Common myeloid progenitor, CD34-positive (primary cell): ENCODE measurements at regions not wholly inside any gene's neighbourhood (a gene's known extent, or its start where the extent isn't known, plus 50 kb on each side); places are given as distances from the start of the nearest gene placed in this dataset.

Source experiments
- CTCF ChIA-PET: fragments of 350-600 bp; sonication (Branson Sonifier 250); formaldehyde crosslinking; loops from one replicate; lab custom pipeline; 2021; ENCODE audit warnings: antibody characterized with exemption; lab: Charles Lee
- POLR2A ChIA-PET: fragments of 350-600 bp; sonication (Branson Sonifier 250); formaldehyde crosslinking; loops from one replicate; lab custom pipeline; 2021; ENCODE audit warnings: antibody characterized with exemption; lab: Charles Lee
- DNase-seq, 3 donors: peaks; one replicate each; pipeline versions ENCODE4 v3.0.0 to v3.0.0-alpha.2; 2013
- H3K27ac ChIP-seq, 2 experiments: 1 replicate in 1 of 2; 2 replicates in 1 of 2; pipeline ENCODE4 v1.7.0; 2013; ENCODE audit warnings: inconsistent platforms in 2 of 2, low read length in 2 of 2, mild to moderate bottlenecking in 2 of 2, low read depth in 1 of 2, moderate library complexity in 1 of 2; ENCODE audit not compliant: severe bottlenecking in 2 of 2, insufficient read depth in 1 of 2, poor library complexity in 1 of 2
- H3K27me3 ChIP-seq, 5 experiments: replicated peaks in 2 of 5; 1 replicate in 3 of 5; 2 replicates in 2 of 5; pipeline versions ENCODE4 v1.6.1 to v1.7.0; 2013; ENCODE audit warnings: low read length in 4 of 5, mild to moderate bottlenecking in 2 of 5, moderate library complexity in 2 of 5, inconsistent platforms in 1 of 5; ENCODE audit not compliant: insufficient read depth in 5 of 5, control insufficient read depth in 4 of 5
- H3K36me3 ChIP-seq, 4 experiments: 1 replicate in 2 of 4; 2 replicates in 2 of 4; pipeline versions ENCODE4 v1.6.1 to v1.7.0; 2013; ENCODE audit warnings: low read length in 3 of 4, control low read depth in 1 of 4, mild to moderate bottlenecking in 1 of 4; ENCODE audit not compliant: control insufficient read depth in 4 of 4, insufficient read depth in 4 of 4
- H3K4me1 ChIP-seq, 4 experiments: 1 replicate in 3 of 4; 2 replicates in 1 of 4; pipeline versions ENCODE4 v1.6.1 to v1.7.1; 2013; ENCODE audit warnings: low read length in 3 of 4, mild to moderate bottlenecking in 3 of 4, control low read depth in 1 of 4, inconsistent platforms in 1 of 4, moderate library complexity in 1 of 4; ENCODE audit not compliant: control insufficient read depth in 4 of 4, insufficient read depth in 4 of 4; ENCODE audit errors: control extremely low read depth in 1 of 4
- H3K4me3 ChIP-seq, 7 experiments: 1 replicate in 4 of 7; 2 replicates in 3 of 7; pipeline versions ENCODE4 v1.5.1 to v1.7.0; 2013; ENCODE audit warnings: mild to moderate bottlenecking in 7 of 7, low read length in 6 of 7, moderate library complexity in 6 of 7, inconsistent platforms in 2 of 7, low read depth in 2 of 7, control low read depth in 1 of 7; ENCODE audit not compliant: insufficient read depth in 4 of 7, control insufficient read depth in 1 of 7; ENCODE audit errors: extremely low read depth in 1 of 7
- H3K9me3 ChIP-seq, 5 experiments: 1 replicate in 4 of 5; 2 replicates in 1 of 5; pipeline versions ENCODE4 v1.6.1 to v1.7.1; 2013; ENCODE audit warnings: low read length in 4 of 5, mild to moderate bottlenecking in 2 of 5, inconsistent platforms in 1 of 5, low read depth in 1 of 5, moderate library complexity in 1 of 5; ENCODE audit not compliant: control insufficient read depth in 4 of 5, insufficient read depth in 2 of 5; ENCODE audit errors: control extremely low read depth in 1 of 5
- WGBS: methylation state at CpG from one replicate; pipeline ENCODE4 v1.1.5; 2013; ENCODE audit not compliant: insufficient coverage; 5-methylcytosine and 5-hydroxymethylcytosine counted together

- POLR2A ChIA-PET, result no interaction called here
- Histone ChIP-seq H3K27ac (no peak overlapping the region), H3K27me3 (no peaks in the 10 kb centered on the region), H3K4me3 (no peak overlapping the region), H3K36me3 (no peaks in the 10 kb centered on the region), H3K9me3 (no peaks in the 10 kb centered on the region), H3K4me1 (peaks cover 0 to 5% (median 2%) of the 10 kb centered on the region in 4 experiments)
- WGBS, result 97% methylated on average over 4 of the region's 5 CpGs
- CTCF ChIA-PET, result interaction anchor here (1.1 to 1.7 kb wide), 2 partner anchors 10 to 232 kb away, joined by 3 to 5 read pairs; no protein-coding TSS in a partner anchor
- DNase-seq, result no peak
These were observed 97.6 kb downstream of the NUDT12 start for GRCh38 chr5:103464835-103465484.

DNA sequence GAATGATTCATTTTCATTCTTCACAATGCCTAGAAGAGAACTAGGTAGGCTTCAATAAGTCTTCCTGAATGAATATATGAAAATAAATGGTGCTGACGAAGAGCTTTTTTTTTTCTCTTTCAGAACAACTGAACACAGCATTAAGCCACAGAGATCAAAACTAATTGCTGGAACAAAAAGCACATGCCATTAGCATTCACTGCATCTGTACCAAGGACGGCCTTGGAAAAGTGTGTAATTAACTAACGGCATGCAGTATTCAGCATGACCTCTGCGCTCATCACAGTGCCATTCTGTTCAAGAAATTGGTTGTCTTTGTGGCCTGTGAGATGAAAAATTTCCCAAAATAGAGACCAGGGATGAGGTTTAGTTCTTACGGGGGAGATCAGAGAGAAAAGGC is 99.3 kb downstream of the NUDT12 start:
- ChIA-PET CTCF (interaction anchor here (0.9 kb wide), 1 partner anchor 12 kb away, joined by 3 read pairs; no protein-coding TSS in a partner anchor), POLR2A (no interaction called here)
- no peaks in the 10 kb centered on the region for H3K36me3 ChIP-seq
- H3K4me1 ChIP-seq, result peaks cover 0 to 5% (median 2%) of the 10 kb centered on the region in 4 experiments
- no peaks in the 10 kb centered on the region for H3K27me3 ChIP-seq
- H3K9me3 ChIP-seq, result no peaks in the 10 kb centered on the region
- 95% methylated on average over 3 of the region's 5 CpGs for WGBS
- no peak for DNase-seq
- H3K4me3 ChIP-seq, result no peak overlapping the region
- no peak overlapping the region for H3K27ac ChIP-seq

DNA sequence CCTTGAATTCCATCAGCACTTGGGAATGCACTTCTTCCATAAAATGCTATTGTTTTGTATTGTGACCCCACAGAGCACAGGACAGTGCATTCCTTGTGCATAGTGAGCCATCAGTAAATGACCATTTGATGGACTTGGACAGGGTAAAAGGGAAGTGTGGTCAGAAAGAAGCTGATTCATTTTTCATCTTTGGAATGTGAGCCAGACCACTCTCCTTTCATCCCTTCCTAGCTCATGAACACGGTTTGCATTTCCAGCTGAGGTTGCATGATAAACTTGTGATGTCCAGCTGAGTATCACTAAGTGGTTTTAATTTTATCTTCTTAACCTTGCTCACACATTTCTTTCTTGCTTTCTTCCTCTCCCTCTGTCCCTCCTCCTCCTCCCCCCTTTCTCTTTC is 101.3 kb downstream of the NUDT12 start:
- no peak for DNase-seq
- Histone ChIP-seq H3K27me3 (no peaks in the 10 kb centered on the region), H3K4me3 (no peak overlapping the region), H3K36me3 (no peaks in the 10 kb centered on the region), H3K9me3 (no peaks in the 10 kb centered on the region), H3K4me1 (peaks cover 0 to 5% (median 2%) of the 10 kb centered on the region in 4 experiments), H3K27ac (no peak overlapping the region)
- POLR2A ChIA-PET, result no interaction called here
- WGBS, result no CpG with 5 or more reads among the region's 1 CpG
- CTCF ChIA-PET, result no interaction called here

- no peak overlapping the region for H3K4me3 ChIP-seq
- no peak for DNase-seq
- H3K4me1 ChIP-seq, result peaks cover 0 to 5% (median 2%) of the 10 kb centered on the region in 4 experiments
- ChIA-PET POLR2A (interaction anchor here (0.6 kb wide), 1 partner anchor 14 kb away, joined by 4 read pairs; no protein-coding TSS in a partner anchor), CTCF (interaction anchor here (1.0 kb wide), 1 partner anchor 12 kb away, joined by 3 read pairs; no protein-coding TSS in a partner anchor)
- no peaks in the 10 kb centered on the region for H3K36me3 ChIP-seq
- H3K9me3 ChIP-seq, result no peaks in the 10 kb centered on the region
- WGBS, result no CpG with 5 or more reads among the region's 3 CpGs
- no peaks in the 10 kb centered on the region for H3K27me3 ChIP-seq
- H3K27ac ChIP-seq, result no peak overlapping the region
These were observed 104.0 kb downstream of the NUDT12 start for GRCh38 chr5:103458497-103459040.

GRCh38 chr5:103456476-103456875 is 106.1 kb downstream of the NUDT12 start:
- ChIA-PET POLR2A (no interaction called here), CTCF (interaction anchor here (1.4 kb wide), 1 partner anchor 18 kb away, joined by 3 read pairs; no protein-coding TSS in a partner anchor)
- H3K36me3 ChIP-seq, result no peaks in the 10 kb centered on the region
- H3K27me3 ChIP-seq, result no peaks in the 10 kb centered on the region
- DNase-seq, result no peak
- no peak overlapping the region for H3K4me3 ChIP-seq
- H3K9me3 ChIP-seq, result no peaks in the 10 kb centered on the region
- 100% methylated on average over 1 of the region's 2 CpGs for WGBS
- peaks cover 0 to 8% (median 2%) of the 10 kb centered on the region in 4 experiments for H3K4me1 ChIP-seq
- no peak overlapping the region for H3K27ac ChIP-seq

DNA sequence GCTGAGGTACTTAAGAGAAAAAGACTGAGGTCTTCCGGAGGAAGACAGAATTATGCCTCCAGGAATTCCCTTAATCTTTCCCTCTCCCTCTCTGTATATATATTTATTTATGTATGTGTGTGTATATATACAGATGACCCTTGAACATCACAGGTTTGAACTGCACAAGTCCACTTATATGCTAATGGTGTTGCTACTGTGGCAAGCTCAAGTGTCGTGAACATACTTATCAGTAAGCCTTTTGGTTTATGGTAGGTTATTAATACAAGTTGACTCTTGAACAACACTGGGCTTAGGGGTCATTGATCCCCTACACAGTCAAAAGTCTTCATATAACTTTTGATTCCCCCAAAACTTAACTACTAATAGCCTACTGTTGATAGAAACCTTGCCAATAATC is 106.8 kb downstream of the NUDT12 start:
- no CpG with 5 or more reads among the region's 2 CpGs for WGBS
- Histone ChIP-seq H3K27me3 (no peaks in the 10 kb centered on the region), H3K4me3 (no peak overlapping the region), H3K4me1 (peaks cover 0 to 4% (median 2%) of the 10 kb centered on the region in 4 experiments), H3K9me3 (no peaks in the 10 kb centered on the region), H3K36me3 (no peaks in the 10 kb centered on the region), H3K27ac (no peak overlapping the region)
- CTCF ChIA-PET, result interaction anchor here (1.1 to 1.4 kb wide), 2 partner anchors 19 to 20 kb away, joined by 3 to 4 read pairs; no protein-coding TSS in a partner anchor
- POLR2A ChIA-PET, result no interaction called here
- DNase-seq, result no peak

GRCh38 chr5:103454770-103455169 is 107.8 kb downstream of the NUDT12 start:
- Histone ChIP-seq H3K9me3 (no peaks in the 10 kb centered on the region), H3K27ac (no peak overlapping the region), H3K36me3 (no peaks in the 10 kb centered on the region), H3K4me3 (no peak overlapping the region), H3K27me3 (no peaks in the 10 kb centered on the region), H3K4me1 (peaks cover 0 to 4% (median 2%) of the 10 kb centered on the region in 4 experiments)
- ChIA-PET POLR2A (no interaction called here), CTCF (interaction anchor here (1.1 kb wide), 1 partner anchor 11 kb away, joined by 3 read pairs; no protein-coding TSS in a partner anchor)
- DNase-seq, result peak in 1 of 3 donors; percentile 14
- WGBS, result 100% methylated on average over 2 of the region's 2 CpGs
